Activated naive CD8-positive, alpha-beta T cell treated with anti-CD3 and anti-CD28 coated beads, Interleukin-2, amount 50 U/mL, for 24 hours (primary cell): ENCODE measurements at regions not wholly inside any gene's neighbourhood (a gene's known extent, or its start where the extent isn't known, plus 50 kb on each side); places are given as distances from the start of the nearest gene placed in this dataset.

Experiments
- ATAC-seq: fragments of 150-1000 bp; cut with Tn5 transposase; one replicate; pipeline ENCODE4 v1.10.0; 2021
- DNase-seq: peaks from one replicate; pipeline ENCODE4 v3.0.0; 2021
- H3K27ac Mint-ChIP-seq: one replicate; pipeline ENCODE4 v1.8.0; 2021; ENCODE audit warnings: mild to moderate bottlenecking, mixed read lengths
- H3K27me3 Mint-ChIP-seq: one replicate; pipeline ENCODE4 v1.8.0; 2021; ENCODE audit warnings: mixed read lengths
- H3K36me3 Mint-ChIP-seq: one replicate; pipeline ENCODE4 v1.8.0; 2021; ENCODE audit warnings: low read depth, mixed read lengths
- H3K4me1 Mint-ChIP-seq: one replicate; pipeline ENCODE4 v1.8.0; 2021; ENCODE audit warnings: mixed read lengths
- H3K4me3 Mint-ChIP-seq: one replicate; pipeline ENCODE4 v1.8.0; 2021; ENCODE audit warnings: mild to moderate bottlenecking, moderate library complexity, mixed read lengths
- H3K9me3 Mint-ChIP-seq: one replicate; pipeline ENCODE4 v1.8.0; 2021; ENCODE audit warnings: mixed read lengths

DNA sequence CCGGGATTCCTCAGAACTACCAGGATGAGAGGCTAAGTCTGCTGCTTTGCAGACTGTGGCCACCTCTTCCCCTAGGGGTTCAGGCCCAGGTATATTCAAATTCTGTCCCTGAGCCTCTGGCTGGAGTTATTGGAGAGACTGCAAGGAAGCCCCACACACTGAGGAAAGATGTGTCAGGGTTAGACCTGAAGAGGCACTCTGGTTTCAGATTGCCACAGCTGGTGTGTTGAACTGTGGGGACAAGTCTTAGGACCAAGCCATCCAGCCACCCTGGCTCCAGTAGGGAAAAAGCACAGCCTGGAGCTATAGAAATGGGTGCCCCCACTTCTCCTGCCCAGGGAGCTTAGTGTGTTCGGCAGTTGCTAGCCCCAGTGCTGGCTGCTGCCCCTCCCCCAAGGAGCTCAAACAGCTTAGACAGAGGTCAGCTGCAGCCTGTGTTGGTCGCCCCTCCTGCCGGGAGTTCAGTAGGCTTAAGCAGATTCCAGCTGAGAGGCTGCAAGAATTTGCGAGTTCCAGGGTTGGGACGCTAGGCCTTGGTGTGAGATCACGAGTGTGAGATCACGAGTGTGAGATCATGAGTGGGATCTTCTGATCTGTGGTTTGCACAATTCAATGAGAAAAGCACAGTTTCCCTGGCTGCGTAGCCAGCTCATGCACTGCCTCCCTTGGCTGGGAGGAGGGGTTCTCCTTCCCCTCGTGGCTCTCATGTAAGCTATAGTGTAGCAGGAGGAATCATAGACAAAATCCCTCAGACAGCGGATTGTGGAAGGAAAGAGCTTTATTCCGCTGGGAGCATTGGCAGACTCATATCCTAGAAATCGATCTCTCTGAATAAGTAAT, 552.1 kb upstream of the CHORDC1 start:
- Mint-ChIP-seq H3K4me1 (no peaks in the 10 kb centered on the region), H3K27me3 (no peaks in the 10 kb centered on the region), H3K27ac (no peak overlapping the region), H3K4me3 (no peak overlapping the region), H3K9me3 (peaks cover 10% of the 10 kb centered on the region), H3K36me3 (no peaks in the 10 kb centered on the region)
- DNase-seq, result no peak
- no peak for ATAC-seq

DNA sequence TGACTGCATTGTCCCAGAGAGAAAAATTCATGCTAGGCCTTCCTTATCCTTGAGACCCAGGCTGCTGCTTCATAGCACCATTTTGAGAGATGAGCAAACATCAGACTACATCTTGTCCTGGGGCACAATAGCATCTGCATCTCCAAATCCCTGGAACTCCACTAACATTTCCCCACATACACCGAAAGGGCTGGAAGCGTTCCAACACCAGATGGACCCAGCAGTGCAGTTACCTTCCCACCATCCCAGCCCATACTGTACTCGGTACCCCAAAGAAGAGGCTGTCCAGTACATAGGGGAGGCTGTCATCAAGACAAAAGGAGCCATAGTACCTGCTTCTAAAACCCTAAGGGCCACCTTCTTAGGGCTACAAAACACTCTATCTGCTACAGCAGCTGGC, 547.2 kb upstream of the CHORDC1 start:
- Mint-ChIP-seq H3K9me3 (peaks cover 5% of the 10 kb centered on the region), H3K4me1 (no peaks in the 10 kb centered on the region), H3K27ac (no peak overlapping the region), H3K4me3 (no peak overlapping the region), H3K36me3 (no peaks in the 10 kb centered on the region), H3K27me3 (no peaks in the 10 kb centered on the region)
- DNase-seq (no peak), ATAC-seq (no peak)

DNA sequence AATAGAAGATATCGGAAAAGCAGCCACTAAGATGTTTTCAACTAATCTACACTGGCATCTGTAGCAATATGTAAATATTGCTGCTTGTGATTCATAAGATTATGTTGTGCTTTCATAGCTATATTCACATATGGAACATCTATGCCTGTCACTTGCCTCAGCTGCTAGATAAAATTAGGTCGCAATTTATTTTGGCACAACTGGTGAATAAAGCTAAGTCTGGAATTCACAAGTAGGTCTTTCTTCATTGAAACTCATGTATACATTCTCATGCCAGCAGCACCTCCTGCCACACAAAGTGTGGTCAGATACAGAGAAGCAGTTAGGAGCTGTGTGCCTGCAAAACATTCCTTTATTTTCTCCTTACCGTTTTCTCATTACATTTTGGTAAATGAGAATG, 543.3 kb upstream of the CHORDC1 start:
- no peaks in the 10 kb centered on the region for H3K4me1 Mint-ChIP-seq
- H3K27ac Mint-ChIP-seq, result no peak overlapping the region
- ATAC-seq (no peak), DNase-seq (no peak)
- no peaks in the 10 kb centered on the region for H3K36me3 Mint-ChIP-seq
- H3K9me3 Mint-ChIP-seq, result peaks cover 5% of the 10 kb centered on the region
- H3K4me3 Mint-ChIP-seq, result no peak overlapping the region
- H3K27me3 Mint-ChIP-seq, result no peaks in the 10 kb centered on the region

DNA sequence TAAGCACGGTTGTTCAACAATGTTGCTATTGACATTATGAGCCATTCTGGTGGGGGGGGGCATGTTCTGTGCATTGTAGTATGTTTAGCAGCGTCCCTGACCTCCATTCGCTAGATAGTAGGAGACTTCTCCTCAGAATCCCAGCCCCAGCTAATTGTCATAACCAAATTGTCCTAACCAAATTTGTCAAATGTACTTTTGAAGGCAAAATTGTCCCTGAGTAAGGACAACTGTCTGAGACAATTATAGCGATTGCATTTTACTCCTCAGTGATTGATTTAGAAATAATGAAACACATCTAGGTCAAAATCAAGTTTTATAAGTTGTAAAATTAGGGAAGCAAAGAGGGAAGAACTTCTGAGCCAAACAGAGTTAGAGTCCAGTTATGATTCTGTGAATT, 541.8 kb upstream of the CHORDC1 start:
- H3K27ac Mint-ChIP-seq, result no peak overlapping the region
- H3K4me3 Mint-ChIP-seq, result no peak overlapping the region
- ATAC-seq, result no peak
- no peaks in the 10 kb centered on the region for H3K4me1 Mint-ChIP-seq
- DNase-seq, result no peak
- no peaks in the 10 kb centered on the region for H3K27me3 Mint-ChIP-seq
- H3K36me3 Mint-ChIP-seq, result no peaks in the 10 kb centered on the region
- H3K9me3 Mint-ChIP-seq, result no peaks in the 10 kb centered on the region

DNA sequence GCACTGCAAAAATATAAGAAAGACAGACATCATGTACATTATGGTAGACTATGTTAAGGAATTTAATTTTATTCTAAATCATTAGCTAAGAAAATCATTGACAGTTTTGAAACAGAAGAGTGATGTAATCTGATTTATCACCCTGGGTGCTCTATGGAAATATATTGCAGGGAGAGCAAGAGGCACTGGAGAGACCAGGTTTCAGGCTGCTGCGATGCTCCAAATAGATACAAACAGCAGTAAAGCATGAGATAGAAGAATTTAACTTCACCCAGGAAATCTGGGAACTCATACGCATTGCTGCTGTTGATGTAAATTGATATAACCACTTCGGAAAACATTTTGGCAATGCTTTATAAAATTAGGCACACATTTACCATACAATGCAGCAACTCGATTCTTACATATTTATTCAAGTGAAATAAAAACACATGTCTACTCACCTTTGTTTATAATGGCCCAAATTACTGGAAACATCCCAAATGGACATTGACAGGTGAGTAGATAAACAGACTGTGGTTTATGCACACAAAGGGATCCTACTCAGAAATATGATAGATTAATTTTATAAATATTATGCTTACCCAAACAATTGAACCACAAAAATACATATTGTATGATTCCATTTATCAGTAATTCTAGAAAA, 535.1 kb upstream of the CHORDC1 start:
- Mint-ChIP-seq H3K9me3 (peaks cover 4% of the 10 kb centered on the region), H3K27ac (no peak overlapping the region), H3K36me3 (no peaks in the 10 kb centered on the region), H3K4me3 (no peak overlapping the region), H3K4me1 (no peaks in the 10 kb centered on the region), H3K27me3 (no peaks in the 10 kb centered on the region)
- ATAC-seq (no peak), DNase-seq (no peak)

DNA sequence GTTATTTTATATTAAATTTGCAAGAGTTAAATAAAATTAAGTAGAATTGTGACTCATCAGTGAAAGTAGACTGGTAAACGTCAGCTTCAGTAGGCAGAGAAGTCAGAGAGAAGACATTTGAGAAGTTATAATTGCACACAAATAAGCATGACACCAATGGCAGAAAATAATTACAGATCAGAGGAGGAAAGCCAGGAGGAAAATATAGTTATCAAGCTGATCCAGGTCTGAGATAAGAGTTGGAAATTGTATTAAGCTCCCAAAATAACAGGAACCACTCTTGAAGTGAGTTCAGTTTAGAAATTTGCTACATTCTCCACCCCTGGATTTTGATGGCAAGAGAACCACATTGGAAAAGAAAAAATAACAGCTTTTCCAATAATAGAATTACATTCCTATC, 533.8 kb upstream of the CHORDC1 start:
- H3K27me3 Mint-ChIP-seq, result no peaks in the 10 kb centered on the region
- DNase-seq (no peak), ATAC-seq (no peak)
- peaks cover 13% of the 10 kb centered on the region for H3K9me3 Mint-ChIP-seq
- no peak overlapping the region for H3K4me3 Mint-ChIP-seq
- H3K4me1 Mint-ChIP-seq, result no peaks in the 10 kb centered on the region
- H3K36me3 Mint-ChIP-seq, result peaks cover 1% of the 10 kb centered on the region
- H3K27ac Mint-ChIP-seq, result no peak overlapping the region

DNA sequence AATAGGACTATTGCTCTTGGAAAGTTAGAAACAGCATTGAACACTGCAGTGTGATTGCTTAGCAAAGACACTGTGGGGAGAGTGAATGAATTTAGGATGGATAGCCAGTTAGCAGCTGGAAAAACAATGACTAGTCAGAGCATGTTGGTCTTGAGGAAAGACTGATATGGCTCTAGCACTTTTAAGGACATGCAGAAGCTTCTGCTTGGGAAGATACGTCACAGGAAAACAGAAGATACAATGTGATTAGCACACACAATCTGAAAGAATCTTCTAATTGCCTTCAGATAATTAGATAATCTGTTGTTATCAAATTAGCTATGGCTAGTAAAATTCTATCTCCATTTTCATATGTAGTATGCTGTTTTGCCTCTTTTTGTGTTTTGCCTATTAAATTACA, 530.7 kb upstream of the CHORDC1 start:
- no peak overlapping the region for H3K4me3 Mint-ChIP-seq
- H3K27me3 Mint-ChIP-seq, result no peaks in the 10 kb centered on the region
- no peak for DNase-seq
- H3K9me3 Mint-ChIP-seq, result peaks cover 16% of the 10 kb centered on the region
- H3K36me3 Mint-ChIP-seq, result peaks cover 1% of the 10 kb centered on the region
- no peak overlapping the region for H3K27ac Mint-ChIP-seq
- no peaks in the 10 kb centered on the region for H3K4me1 Mint-ChIP-seq
- no peak for ATAC-seq

DNA sequence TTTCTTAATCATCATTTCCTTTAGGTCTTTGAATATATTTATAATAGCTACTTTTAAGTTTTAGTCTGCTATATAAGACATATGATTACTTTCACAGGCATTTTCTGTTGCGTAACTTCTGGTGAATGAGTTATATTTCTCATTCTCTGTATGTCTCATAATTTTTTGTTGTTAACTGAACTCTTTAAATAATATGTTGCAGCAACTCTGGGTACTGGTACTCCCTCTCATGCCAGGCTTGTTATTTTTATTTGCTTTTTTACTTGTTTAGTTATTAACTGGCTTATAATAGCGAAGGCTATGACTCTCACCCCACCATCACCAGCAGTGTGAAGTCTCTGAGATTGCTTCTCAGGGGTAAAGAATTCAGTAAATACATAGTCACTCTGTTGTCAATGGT, 524.2 kb upstream of the CHORDC1 start:
- H3K27me3 Mint-ChIP-seq, result no peaks in the 10 kb centered on the region
- H3K27ac Mint-ChIP-seq, result no peak overlapping the region
- ATAC-seq, result no peak
- peaks cover 25% of the 10 kb centered on the region for H3K9me3 Mint-ChIP-seq
- H3K36me3 Mint-ChIP-seq, result no peaks in the 10 kb centered on the region
- H3K4me3 Mint-ChIP-seq, result no peak overlapping the region
- H3K4me1 Mint-ChIP-seq, result no peaks in the 10 kb centered on the region
- no peak for DNase-seq

DNA sequence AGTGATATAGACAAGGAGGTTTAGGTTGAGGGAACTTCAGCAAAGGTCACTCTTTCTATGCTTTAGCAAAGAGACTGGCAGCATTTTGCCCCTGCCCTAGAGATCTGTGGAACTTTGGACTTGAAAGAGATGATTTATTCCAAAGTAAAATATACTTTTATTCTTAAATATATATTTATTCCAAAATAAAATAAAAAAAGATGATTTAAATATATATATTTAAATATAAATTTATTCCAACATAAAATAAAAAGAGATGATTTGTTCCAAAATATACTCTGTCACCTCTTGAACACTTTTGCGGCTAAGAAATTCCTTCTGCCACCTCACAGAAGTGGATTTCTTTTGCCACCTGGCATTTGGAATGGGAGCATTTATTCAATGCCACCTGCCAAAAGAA, 521.3 kb upstream of the CHORDC1 start:
- H3K27ac Mint-ChIP-seq, result no peak overlapping the region
- H3K4me3 Mint-ChIP-seq, result no peak overlapping the region
- no peaks in the 10 kb centered on the region for H3K4me1 Mint-ChIP-seq
- H3K9me3 Mint-ChIP-seq, result peaks cover 23% of the 10 kb centered on the region
- H3K36me3 Mint-ChIP-seq, result no peaks in the 10 kb centered on the region
- no peak for ATAC-seq
- no peaks in the 10 kb centered on the region for H3K27me3 Mint-ChIP-seq
- DNase-seq, result no peak

DNA sequence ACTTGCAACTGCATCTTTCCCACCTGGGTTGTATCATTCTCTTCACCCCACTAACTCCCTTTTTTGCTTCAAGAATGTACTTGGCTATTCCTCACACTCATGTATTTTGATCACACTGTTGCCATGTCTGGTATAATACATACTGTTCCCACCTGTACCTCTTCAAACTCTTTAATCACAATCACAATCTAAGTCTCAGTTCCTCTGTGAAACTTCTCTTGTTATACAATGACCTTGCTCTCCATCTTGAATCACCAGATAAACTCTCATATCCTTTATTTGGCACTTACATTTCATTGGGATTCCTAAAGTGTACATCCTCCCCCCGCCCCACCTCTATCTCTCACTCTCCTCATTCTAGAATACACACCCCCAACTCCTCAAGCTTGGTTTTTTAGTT, 516.0 kb upstream of the CHORDC1 start:
- no peaks in the 10 kb centered on the region for H3K36me3 Mint-ChIP-seq
- ATAC-seq (no peak), DNase-seq (no peak)
- H3K27ac Mint-ChIP-seq, result no peak overlapping the region
- H3K4me1 Mint-ChIP-seq, result no peaks in the 10 kb centered on the region
- H3K27me3 Mint-ChIP-seq, result no peaks in the 10 kb centered on the region
- H3K4me3 Mint-ChIP-seq, result no peak overlapping the region
- peaks cover 7% of the 10 kb centered on the region for H3K9me3 Mint-ChIP-seq

DNA sequence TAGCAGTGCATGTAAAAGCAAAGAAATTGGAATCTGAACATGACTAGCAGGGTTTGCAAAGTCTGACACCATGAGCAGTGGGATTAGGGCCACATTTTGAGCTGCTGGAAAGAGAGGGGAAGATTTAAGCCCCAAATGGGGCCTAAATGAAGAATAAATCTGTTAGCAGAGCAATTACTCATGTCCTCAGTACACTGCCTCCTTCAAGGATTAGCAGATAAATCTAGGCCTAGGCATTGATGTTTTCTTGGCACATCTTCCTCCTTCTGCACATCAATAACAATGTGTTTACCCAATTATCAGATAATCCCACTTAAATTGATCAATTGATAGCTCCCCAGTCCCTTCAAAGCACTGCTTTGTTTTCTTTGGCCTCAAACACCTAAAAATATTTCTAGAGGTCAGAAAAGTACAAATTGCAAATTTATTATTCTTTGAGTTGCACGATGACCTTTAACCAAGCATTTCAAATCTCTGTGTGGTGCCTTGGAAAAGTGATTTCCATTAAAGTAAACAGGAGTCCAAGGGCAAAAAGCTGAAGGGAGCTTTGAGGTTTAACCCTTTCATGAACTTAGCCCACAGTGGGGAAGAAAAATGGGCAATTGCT, 514.7 kb upstream of the CHORDC1 start:
- DNase-seq (no peak), ATAC-seq (no peak)
- H3K27ac Mint-ChIP-seq, result no peak overlapping the region
- H3K9me3 Mint-ChIP-seq, result peaks cover 4% of the 10 kb centered on the region
- no peaks in the 10 kb centered on the region for H3K27me3 Mint-ChIP-seq
- H3K4me3 Mint-ChIP-seq, result no peak overlapping the region
- no peaks in the 10 kb centered on the region for H3K4me1 Mint-ChIP-seq
- H3K36me3 Mint-ChIP-seq, result no peaks in the 10 kb centered on the region

DNA sequence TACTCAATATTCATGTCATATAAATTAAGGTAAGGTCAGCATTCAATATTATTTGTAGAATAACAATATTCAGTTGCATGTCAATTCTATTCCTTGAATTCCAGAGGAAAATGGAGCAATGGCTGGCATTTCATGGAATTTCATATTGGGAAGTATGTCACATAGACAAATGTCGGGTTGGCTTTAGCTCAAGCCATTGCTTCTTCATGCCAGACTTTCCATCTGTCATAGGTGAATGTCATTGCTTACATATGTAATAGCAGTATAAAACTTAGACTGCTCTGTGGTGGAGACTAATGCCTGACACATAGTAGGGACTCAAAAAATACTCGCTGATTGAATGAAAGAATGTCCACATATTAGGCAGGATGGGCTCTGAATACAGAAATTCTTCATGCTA, 509.6 kb upstream of the CHORDC1 start:
- no peaks in the 10 kb centered on the region for H3K36me3 Mint-ChIP-seq
- no peaks in the 10 kb centered on the region for H3K27me3 Mint-ChIP-seq
- H3K4me3 Mint-ChIP-seq, result no peak overlapping the region
- H3K27ac Mint-ChIP-seq, result no peak overlapping the region
- DNase-seq (no peak), ATAC-seq (no peak)
- H3K9me3 Mint-ChIP-seq, result peaks cover 12% of the 10 kb centered on the region
- no peaks in the 10 kb centered on the region for H3K4me1 Mint-ChIP-seq

DNA sequence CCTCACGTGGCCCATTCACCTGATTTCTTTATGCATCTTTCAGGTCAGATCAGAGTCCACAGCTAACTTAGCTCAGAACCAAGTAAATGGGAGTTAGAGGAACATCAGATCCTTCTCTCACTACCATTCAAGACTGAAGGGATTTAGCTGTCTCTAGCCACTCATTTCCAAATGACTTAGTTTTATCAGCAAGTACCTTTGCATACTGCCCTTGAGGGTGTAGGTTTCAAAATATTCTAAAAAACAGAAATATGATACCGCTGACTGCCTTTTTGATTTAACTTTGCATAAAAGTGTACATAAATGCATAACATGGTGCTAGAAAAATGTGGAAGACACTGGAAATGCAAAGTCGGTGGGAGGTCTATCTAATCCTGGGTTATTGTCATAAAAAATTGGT, 500.6 kb upstream of the CHORDC1 start:
- no peaks in the 10 kb centered on the region for H3K27me3 Mint-ChIP-seq
- H3K4me1 Mint-ChIP-seq, result no peaks in the 10 kb centered on the region
- no peaks in the 10 kb centered on the region for H3K36me3 Mint-ChIP-seq
- peaks cover 18% of the 10 kb centered on the region for H3K9me3 Mint-ChIP-seq
- H3K27ac Mint-ChIP-seq, result no peak overlapping the region
- no peak overlapping the region for H3K4me3 Mint-ChIP-seq
- ATAC-seq, result no peak
- no peak for DNase-seq

DNA sequence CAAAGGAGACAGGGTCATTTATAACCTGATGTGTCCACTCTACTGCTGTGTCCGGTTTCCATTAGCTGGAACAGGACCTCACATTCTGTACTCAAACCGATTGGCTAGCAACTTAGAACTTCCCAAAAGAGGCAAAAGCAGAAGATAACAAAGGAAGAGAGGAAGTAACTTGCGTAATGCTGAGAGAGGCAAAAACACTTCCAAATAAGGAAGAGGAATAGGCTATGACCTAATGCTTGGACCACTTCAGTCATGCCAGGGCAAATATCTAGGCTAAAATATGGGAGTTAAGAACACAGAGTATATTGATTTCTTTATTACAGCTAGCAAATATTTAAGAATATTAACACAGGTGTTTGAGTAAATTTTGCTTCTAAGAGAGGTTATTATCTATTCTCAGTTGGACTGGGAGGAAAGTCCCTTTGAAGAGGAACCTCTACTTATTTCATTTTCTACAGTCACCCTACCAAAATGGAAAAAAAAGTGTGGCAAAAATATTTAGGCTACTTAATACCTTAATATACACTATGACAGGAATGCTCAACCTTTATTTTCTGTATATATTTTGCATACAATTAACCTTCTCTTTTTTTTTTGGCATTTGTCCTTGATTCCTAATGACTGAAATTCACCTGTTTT, 499.8 kb upstream of the CHORDC1 start:
- DNase-seq (no peak), ATAC-seq (no peak)
- Mint-ChIP-seq H3K4me3 (no peak overlapping the region), H3K27ac (no peak overlapping the region), H3K27me3 (no peaks in the 10 kb centered on the region), H3K9me3 (peaks cover 20% of the 10 kb centered on the region), H3K4me1 (no peaks in the 10 kb centered on the region), H3K36me3 (no peaks in the 10 kb centered on the region)

DNA sequence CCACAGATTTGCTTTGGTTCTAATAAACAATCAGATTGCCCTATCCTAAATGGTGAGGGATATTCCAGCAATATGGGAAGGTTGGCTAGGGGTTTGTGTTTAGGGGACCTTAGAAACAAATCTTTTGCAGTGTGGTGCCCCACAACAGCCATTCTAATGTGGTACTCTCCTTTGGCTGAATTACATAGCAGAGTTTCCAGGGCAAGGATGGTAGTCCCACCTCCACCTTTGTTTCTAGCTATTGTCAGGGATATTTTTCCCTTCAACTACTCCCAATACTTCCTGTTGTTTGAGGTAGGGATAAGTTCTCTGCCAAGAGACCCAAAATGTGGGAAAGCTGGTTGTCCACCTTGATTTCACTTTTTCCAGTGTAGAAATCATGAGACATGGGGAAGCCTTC, 494.7 kb upstream of the CHORDC1 start:
- Mint-ChIP-seq H3K27me3 (no peaks in the 10 kb centered on the region), H3K27ac (no peak overlapping the region), H3K4me1 (no peaks in the 10 kb centered on the region), H3K4me3 (no peak overlapping the region), H3K9me3 (peaks cover 39% of the 10 kb centered on the region), H3K36me3 (peaks cover 1% of the 10 kb centered on the region)
- no peak for ATAC-seq
- DNase-seq, result no peak
